ENCODE measurements at regions not wholly inside any gene's neighbourhood (a gene's known extent, or its start where the extent isn't known, plus 50 kb on each side); places are given as distances from the start of the nearest gene placed in this dataset.

DNA sequence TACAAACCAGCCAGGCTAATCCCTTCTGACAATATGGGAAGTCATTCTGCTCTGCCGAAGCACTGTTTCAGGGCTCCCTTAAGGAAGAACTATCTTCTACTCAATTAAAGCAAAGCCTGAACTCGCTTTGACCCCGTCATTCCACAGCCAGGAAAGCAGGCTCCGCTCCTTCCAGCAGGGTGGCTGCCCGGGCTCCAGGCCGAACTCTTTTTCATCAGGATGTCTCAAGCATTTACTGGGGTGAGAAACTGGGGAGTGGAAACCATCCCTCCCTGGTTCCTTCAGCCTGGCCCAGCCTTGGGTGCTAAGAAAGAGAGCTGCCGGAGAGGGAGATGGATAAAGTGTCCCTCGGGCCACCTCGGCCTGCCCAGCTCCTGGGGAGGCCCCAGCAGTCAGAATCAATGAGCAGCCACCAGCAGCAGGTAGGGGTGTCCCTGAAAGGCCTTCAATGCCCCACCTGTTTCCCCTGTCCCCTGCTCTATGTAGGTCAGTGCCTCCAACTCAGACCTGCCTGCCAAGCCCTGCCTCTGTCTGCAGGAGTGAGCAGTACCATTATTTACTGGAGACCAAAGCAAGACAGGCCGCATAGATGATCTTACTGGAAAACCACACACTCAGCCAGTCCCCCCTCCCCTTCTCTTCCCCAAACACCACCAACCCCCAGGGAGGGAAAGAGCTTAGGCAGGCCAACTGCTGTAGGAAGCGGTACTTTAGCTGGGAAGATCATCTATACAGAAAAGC is 225.6 kb upstream of the TLE3 start:
- peak; percentile 41 to 61 for TF ChIP-seq POLR2AphosphoS5 (IDR thresholded peaks at IDR 0.05; ENCODE audit: insufficient read depth in 1 of 2, low read depth in 1 of 2)
- TF ChIP-seq, protein P1, sequence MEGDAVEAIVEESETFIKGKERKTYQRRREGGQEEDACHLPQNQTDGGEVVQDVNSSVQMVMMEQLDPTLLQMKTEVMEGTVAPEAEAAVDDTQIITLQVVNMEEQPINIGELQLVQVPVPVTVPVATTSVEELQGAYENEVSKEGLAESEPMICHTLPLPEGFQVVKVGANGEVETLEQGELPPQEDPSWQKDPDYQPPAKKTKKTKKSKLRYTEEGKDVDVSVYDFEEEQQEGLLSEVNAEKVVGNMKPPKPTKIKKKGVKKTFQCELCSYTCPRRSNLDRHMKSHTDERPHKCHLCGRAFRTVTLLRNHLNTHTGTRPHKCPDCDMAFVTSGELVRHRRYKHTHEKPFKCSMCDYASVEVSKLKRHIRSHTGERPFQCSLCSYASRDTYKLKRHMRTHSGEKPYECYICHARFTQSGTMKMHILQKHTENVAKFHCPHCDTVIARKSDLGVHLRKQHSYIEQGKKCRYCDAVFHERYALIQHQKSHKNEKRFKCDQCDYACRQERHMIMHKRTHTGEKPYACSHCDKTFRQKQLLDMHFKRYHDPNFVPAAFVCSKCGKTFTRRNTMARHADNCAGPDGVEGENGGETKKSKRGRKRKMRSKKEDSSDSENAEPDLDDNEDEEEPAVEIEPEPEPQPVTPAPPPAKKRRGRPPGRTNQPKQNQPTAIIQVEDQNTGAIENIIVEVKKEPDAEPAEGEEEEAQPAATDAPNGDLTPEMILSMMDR (IDR thresholded peaks at IDR 0.05): no peak
- TF ChIP-seq POLR2A (IDR thresholded peaks at IDR 0.05): no peak
